ENCODE measurements at regions not wholly inside any gene's neighbourhood (a gene's known extent, or its start where the extent isn't known, plus 50 kb on each side); places are given as distances from the start of the nearest gene placed in this dataset.
"Not testable (repeated sequence)": the region's sequence is repeated elsewhere in the genome, so short reads cannot be mapped to it uniquely, and the experiment has no call there.

DNA sequence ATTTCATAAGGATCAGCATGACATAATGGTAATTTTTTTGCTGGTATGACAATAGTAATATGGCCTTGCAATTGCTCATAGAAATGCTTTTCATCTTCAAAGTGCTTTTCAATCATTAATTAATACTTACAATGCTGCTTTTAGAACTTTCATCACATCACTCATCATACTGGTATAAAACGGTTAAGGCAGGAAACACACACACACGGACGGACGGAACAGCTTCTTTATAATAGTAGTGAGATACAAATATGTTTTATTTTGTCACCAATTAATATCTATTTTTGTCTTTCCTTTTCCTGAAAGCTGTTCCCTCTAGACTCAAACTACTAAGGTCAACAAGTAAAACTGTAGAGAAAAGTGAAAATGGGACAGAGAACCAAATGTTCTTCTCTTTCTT, 353.9 kb upstream of the PKN2 start:
- DNase-seq, result no peak

- no peak for DNase-seq
These were observed 350.9 kb upstream of the PKN2 start for GRCh38 chr1:88333086-88333695.

GRCh38 chr1:88341447-88341846, 342.6 kb upstream of the PKN2 start:
- DNase-seq, result no peak

DNA sequence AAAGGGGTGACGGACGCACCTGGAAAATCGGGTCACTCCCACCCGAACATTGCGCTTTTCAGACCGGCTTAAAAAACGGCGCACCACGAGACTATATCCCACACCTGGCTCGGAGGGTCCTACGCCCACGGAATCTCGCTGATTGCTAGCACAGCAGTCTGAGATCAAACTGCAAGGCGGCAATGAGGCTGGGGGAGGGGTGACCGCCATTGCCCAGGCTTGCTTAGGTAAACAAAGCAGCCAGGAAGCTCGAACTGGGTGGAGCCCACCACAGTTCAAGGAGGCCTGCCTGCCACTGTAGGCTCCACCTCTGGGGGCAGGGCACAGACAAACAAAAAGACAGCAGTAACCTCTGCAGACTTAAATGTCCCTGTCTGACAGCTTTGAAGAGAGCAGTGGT, 342.0 kb upstream of the PKN2 start:
- DNase-seq, result not testable (repeated sequence)

DNA sequence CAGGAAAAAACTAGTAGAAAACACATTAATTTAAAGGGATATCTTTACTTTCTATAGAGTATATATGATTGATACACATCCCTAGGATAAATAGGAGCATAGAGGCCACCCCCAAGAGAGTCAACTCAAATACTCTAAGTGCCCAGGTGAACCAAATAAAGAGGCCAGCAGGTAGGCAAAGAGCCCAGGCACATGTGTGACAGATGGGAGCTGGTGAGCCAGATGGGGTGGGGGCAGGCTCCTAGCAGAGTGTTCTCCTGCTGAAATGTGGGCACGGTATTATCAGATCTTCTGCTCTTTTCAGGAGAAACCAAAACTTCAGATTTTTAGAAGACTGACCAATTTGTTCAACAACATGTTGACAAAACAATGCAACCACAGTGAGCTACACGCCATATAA, 333.4 kb upstream of the PKN2 start:
- no peak for DNase-seq

GRCh38 chr1:88351960-88352359, 332.1 kb upstream of the PKN2 start:
- DNase-seq, result no peak

DNA sequence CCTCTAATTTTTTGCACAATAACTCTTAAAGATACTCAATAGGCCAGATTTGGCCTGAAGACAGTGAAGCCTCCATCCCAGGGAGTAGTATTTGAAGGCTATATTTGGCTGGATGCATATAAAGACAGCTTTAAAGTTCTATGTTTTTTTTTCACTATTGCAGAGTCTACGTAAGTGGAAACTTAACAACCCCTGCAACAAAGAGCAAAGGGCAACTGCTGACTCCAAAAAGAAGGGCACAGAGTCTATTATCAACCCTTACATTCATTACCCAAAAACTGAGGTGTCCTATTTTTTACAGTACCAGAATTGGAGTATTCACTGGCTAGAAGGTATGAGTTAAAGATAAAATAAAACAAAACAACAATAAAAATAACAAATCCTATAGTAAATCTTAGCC, 329.8 kb upstream of the PKN2 start:
- DNase-seq, result no peak

GRCh38 chr1:88357729-88358128, 326.3 kb upstream of the PKN2 start:
- DNase-seq, result no peak

GRCh38 chr1:88371436-88372023, 312.5 kb upstream of the PKN2 start:
- DNase-seq, result no peak

DNA sequence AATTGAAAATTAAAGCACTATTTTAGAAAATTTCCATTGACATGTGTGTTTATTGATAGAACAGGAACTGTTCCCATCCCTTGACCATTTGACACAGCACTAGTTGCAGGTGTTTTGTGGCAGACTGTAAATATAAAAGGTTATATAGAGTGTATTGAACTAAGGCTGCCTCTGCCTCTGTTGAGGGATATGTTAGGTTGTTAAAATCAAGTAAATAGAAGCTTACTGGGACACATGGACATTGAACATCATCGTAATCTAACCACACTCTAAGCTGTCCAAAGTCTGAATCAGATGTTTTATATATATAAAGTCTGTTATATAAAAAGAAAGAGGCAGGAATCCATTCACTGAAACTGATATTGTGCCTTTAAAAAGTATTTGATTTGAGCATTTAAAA, 308.1 kb upstream of the PKN2 start:
- DNase-seq, result no peak

DNA sequence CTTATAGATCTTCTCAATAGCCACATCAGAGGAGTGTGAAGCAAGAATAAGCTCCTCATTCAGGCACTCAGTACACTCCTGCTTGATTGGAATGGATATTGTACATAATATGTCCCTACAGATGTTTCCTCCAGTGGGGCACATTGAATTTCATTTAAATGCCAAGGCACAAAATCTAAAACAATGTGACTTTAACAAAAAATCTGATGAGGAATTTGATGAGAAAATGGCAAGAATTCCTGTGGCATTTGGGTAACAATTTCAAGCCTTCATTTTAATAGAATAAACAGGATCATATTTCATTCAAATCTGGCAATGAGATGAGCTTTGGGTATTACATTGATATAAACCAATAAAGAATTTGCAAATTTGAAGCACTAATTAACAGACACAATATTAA, 307.7 kb upstream of the PKN2 start:
- no peak for DNase-seq

- DNase-seq, result no peak
These were observed 305.5 kb upstream of the PKN2 start for GRCh38 chr1:88378560-88378959.

DNA sequence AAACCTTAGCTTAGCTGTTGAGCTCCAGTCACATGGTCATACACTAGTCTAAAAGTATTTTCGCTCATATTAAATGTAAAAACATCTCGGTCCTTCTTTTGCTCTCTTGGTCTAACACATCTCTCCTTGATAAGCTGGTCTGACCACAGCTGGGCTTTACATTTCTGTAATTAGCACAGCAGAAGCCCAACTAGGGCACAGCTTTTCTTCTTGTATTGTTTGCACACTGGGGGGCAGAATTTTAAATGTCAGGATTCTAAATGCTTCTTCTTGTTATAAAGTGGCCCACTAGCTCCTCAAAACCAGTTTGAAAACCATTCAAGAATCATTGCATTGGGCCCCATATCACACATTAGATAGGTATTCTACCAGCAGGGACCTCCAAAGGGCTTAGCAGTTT, 289.1 kb upstream of the PKN2 start:
- DNase-seq, result no peak

- no peak for DNase-seq
These were observed 285.7 kb upstream of the PKN2 start for GRCh38 chr1:88398338-88398737.

DNA sequence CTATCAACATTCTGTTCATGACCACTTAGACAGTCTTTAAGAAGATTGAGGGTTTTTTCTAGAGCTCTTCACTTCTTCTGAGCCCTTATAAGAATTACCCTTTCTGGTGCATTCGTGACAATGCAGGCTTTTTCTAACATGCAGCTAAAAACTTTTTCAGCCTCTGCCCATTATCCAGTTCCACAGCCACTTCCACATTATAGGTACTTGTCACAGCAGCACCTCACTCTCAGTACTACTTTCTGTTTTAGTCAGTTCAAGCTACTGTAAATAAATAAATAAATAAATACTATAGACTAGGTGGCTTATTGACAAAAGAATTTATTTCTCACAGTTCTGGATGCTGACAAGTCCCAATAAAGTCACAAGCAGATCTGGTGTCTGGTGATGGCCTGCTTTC, 284.4 kb upstream of the PKN2 start:
- DNase-seq, result no peak

GRCh38 chr1:88401313-88401712, 282.8 kb upstream of the PKN2 start:
- DNase-seq, result no peak

- DNase-seq, result no peak
These were observed 279.5 kb upstream of the PKN2 start for GRCh38 chr1:88404582-88404981.

- no peak for DNase-seq
These were observed 276.8 kb upstream of the PKN2 start for GRCh38 chr1:88407248-88407647.

GRCh38 chr1:88421997-88422396, 262.1 kb upstream of the PKN2 start:
- DNase-seq, result no peak

- no peak for DNase-seq
These were observed 250.5 kb upstream of the PKN2 start for GRCh38 chr1:88433556-88433955.

GRCh38 chr1:88434836-88435235, 249.2 kb upstream of the PKN2 start:
- no peak for DNase-seq

- DNase-seq, result no peak
These were observed 243.1 kb upstream of the PKN2 start for GRCh38 chr1:88441022-88441421.

DNA sequence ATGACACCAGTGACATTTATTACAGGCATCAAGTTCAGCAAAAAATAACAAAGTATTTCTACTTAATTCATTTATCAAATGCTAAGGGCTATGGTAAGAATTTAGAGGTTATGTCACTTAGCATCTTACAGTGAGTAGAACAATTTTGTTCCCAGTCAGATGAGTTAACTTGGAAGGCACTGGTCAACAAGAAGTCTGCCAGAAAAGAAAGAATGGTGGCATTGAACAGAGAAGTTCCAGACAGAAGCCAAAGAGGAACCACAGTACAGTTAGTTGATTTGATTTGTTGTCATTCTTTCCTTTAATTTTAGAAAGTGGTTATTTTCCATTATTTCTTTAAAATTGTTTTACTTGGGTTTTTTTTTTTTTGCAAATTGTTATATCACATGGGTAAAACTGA, 232.2 kb upstream of the PKN2 start:
- no peak for DNase-seq

GRCh38 chr1:88453295-88453694, 230.8 kb upstream of the PKN2 start:
- no peak for DNase-seq

GRCh38 chr1:88454781-88455180, 229.3 kb upstream of the PKN2 start:
- DNase-seq, result no peak

Data from activated CD4-positive, alpha-beta T cell treated with anti-CD3 and anti-CD28 coated beads for 4 hours (primary cell).